WTC11 (cell line): ENCODE measurements at regions not wholly inside any gene's neighbourhood (a gene's known extent, or its start where the extent isn't known, plus 50 kb on each side); places are given as distances from the start of the nearest gene placed in this dataset.

Source experiments
- ATAC-seq: fragments of 200-7000 bp; cut with Tn5 transposase; 2 replicates; pipeline ENCODE4 v1.10.0; 2021; ENCODE audit warnings: mild to moderate bottlenecking, moderate library complexity
- CTCF ChIA-PET: fragments of 300-600 bp; sonication (Branson Sonifier 250); formaldehyde crosslinking; loops from one replicate; lab custom pipeline; 2021; ENCODE audit warnings: antibody characterized with exemption; lab: Charles Lee
- POLR2A ChIA-PET: fragments of 350-600 bp; sonication (Branson Sonifier 250); formaldehyde crosslinking; loops from one replicate; lab custom pipeline; 2021; ENCODE audit warnings: antibody characterized with exemption; lab: Charles Lee
- DNase-seq: peaks from one replicate; pipeline ENCODE4 v3.0.0; 2021; ENCODE audit warnings: low spot score
- H3K27ac Mint-ChIP-seq: 2 replicates; pipeline ENCODE4 v1.8.0; 2021; ENCODE audit warnings: mixed read lengths
- H3K27me3 Mint-ChIP-seq: 2 replicates; pipeline ENCODE4 v1.8.0; 2021; ENCODE audit warnings: low read depth, mild to moderate bottlenecking, moderate library complexity, mixed read lengths
- H3K36me3 Mint-ChIP-seq: 2 replicates; pipeline ENCODE4 v1.8.0; 2021; ENCODE audit warnings: mixed read lengths
- H3K4me1 Mint-ChIP-seq: 2 replicates; pipeline ENCODE4 v1.8.0; 2022; ENCODE audit warnings: mixed read lengths
- H3K4me3 Mint-ChIP-seq: 2 replicates; pipeline ENCODE4 v1.8.0; 2021; ENCODE audit warnings: mild to moderate bottlenecking, moderate library complexity, mixed read lengths
- H3K9me3 Mint-ChIP-seq: 2 replicates; pipeline ENCODE4 v1.8.0; 2021; ENCODE audit warnings: mixed read lengths
- ATF3 ChIP-seq: sonication (generic); formaldehyde crosslinking; conservative IDR thresholded peaks from 2 replicates; pipeline ENCODE4 v1.8.1; 2022; ENCODE audit warnings: mild to moderate bottlenecking, missing genetic modification reagents
- ATF6 ChIP-seq: sonication (generic); formaldehyde crosslinking; IDR thresholded peaks from 2 replicates; pipeline ENCODE4 v1.8.1; 2023; ENCODE audit warnings: mild to moderate bottlenecking, missing genetic modification reagents
- CBFB ChIP-seq: sonication (generic); formaldehyde crosslinking; IDR thresholded peaks from 2 replicates; pipeline ENCODE4 v1.8.1; 2022; ENCODE audit warnings: mild to moderate bottlenecking, low read depth, missing genetic modification reagents
- CREB1 ChIP-seq: sonication (generic); formaldehyde crosslinking; IDR thresholded peaks from 2 replicates; pipeline ENCODE4 v1.8.0; 2023; ENCODE audit warnings: mild to moderate bottlenecking, missing genetic modification reagents
- ELF4 ChIP-seq: sonication (generic); formaldehyde crosslinking; IDR thresholded peaks from 2 replicates; pipeline ENCODE4 v1.8.1; 2022; ENCODE audit warnings: low read depth, mild to moderate bottlenecking, moderate library complexity, missing genetic modification reagents
- FOXJ3 ChIP-seq: sonication (generic); formaldehyde crosslinking; IDR thresholded peaks from 2 replicates; pipeline ENCODE4 v1.9.0; 2021; ENCODE audit warnings: missing genetic modification reagents, mild to moderate bottlenecking, borderline replicate concordance
- FOXK1 ChIP-seq: sonication (generic); formaldehyde crosslinking; IDR thresholded peaks from 2 replicates; pipeline ENCODE4 v1.8.0; 2022; ENCODE audit warnings: mild to moderate bottlenecking, moderate library complexity, missing genetic modification reagents
- FOXP1 ChIP-seq: sonication (generic); formaldehyde crosslinking; IDR thresholded peaks from 2 replicates; pipeline ENCODE4 v1.8.0; 2022; ENCODE audit warnings: missing genetic modification reagents, mild to moderate bottlenecking, moderate library complexity, borderline replicate concordance
- GRHL2 ChIP-seq: fragments of 250-450 bp; sonication (Bioruptor Pico); IDR thresholded peaks from 2 replicates; pipeline ENCODE4 v1.8.0; 2022; ENCODE audit warnings: mild to moderate bottlenecking, moderate library complexity; ENCODE audit not compliant: insufficient replicate concordance, severe bottlenecking
- HMGA2 ChIP-seq: fragments of 250-450 bp; sonication (Bioruptor Pico); IDR thresholded peaks from 2 replicates; pipeline ENCODE4 v1.4.0; 2021; ENCODE audit warnings: mild to moderate bottlenecking, moderate library complexity
- HMGXB4 ChIP-seq: sonication (generic); formaldehyde crosslinking; IDR thresholded peaks from 2 replicates; pipeline ENCODE4 v1.8.1; 2023; ENCODE audit warnings: mild to moderate bottlenecking, moderate library complexity, missing genetic modification reagents
- JAZF1 ChIP-seq: fragments of 250-450 bp; sonication (Bioruptor Pico); IDR thresholded peaks from 2 replicates; pipeline ENCODE4 v1.9.0; 2021; ENCODE audit warnings: moderate library complexity, mild to moderate bottlenecking, inconsistent platforms
- MYBL2 ChIP-seq: sonication (generic); formaldehyde crosslinking; IDR thresholded peaks from 2 replicates; pipeline ENCODE4 v1.8.1; 2023; ENCODE audit warnings: mild to moderate bottlenecking, moderate library complexity, missing genetic modification reagents
- RELA ChIP-seq: sonication (generic); formaldehyde crosslinking; IDR thresholded peaks from 2 replicates; pipeline ENCODE4 v1.8.1; 2022; ENCODE audit warnings: missing genetic modification reagents, mild to moderate bottlenecking, borderline replicate concordance
- SMAD4 ChIP-seq: sonication (generic); formaldehyde crosslinking; IDR thresholded peaks from 2 replicates; pipeline ENCODE4 v1.8.0; 2022; ENCODE audit warnings: mild to moderate bottlenecking, missing genetic modification reagents
- TEAD1 ChIP-seq: sonication (generic); formaldehyde crosslinking; IDR thresholded peaks from 2 replicates; pipeline ENCODE4 v1.8.0; 2022; ENCODE audit warnings: mild to moderate bottlenecking, missing genetic modification reagents
- TEAD4 ChIP-seq: sonication (generic); formaldehyde crosslinking; IDR thresholded peaks from 2 replicates; pipeline ENCODE4 v1.8.0; 2022; ENCODE audit warnings: mild to moderate bottlenecking, missing genetic modification reagents
- ZBTB21 ChIP-seq: sonication (generic); formaldehyde crosslinking; IDR thresholded peaks from 2 replicates; pipeline ENCODE4 v1.8.1; 2023; ENCODE audit warnings: mild to moderate bottlenecking, missing genetic modification reagents, borderline replicate concordance
- ZNF219 ChIP-seq: sonication (generic); formaldehyde crosslinking; IDR thresholded peaks from 2 replicates; pipeline ENCODE4 v1.8.0; 2023; ENCODE audit warnings: missing genetic modification reagents, mild to moderate bottlenecking, borderline replicate concordance
- ZNF232 ChIP-seq: sonication (generic); formaldehyde crosslinking; IDR thresholded peaks from 2 replicates; pipeline ENCODE4 v1.8.0; 2022; ENCODE audit warnings: mild to moderate bottlenecking, missing genetic modification reagents
- ZNF396 ChIP-seq: fragments of 250-450 bp; sonication (Bioruptor Pico); IDR thresholded peaks from 2 replicates; pipeline ENCODE4 v1.8.0; 2021; ENCODE audit warnings: mild to moderate bottlenecking, moderate library complexity, borderline replicate concordance
- TF ChIP-seq, protein P1 (sequence below): sonication (generic); formaldehyde crosslinking; IDR thresholded peaks from 2 replicates; pipeline ENCODE4 v1.8.1; 2022; ENCODE audit warnings: low read depth, mild to moderate bottlenecking, moderate library complexity, missing genetic modification reagents, borderline replicate concordance

DNA sequence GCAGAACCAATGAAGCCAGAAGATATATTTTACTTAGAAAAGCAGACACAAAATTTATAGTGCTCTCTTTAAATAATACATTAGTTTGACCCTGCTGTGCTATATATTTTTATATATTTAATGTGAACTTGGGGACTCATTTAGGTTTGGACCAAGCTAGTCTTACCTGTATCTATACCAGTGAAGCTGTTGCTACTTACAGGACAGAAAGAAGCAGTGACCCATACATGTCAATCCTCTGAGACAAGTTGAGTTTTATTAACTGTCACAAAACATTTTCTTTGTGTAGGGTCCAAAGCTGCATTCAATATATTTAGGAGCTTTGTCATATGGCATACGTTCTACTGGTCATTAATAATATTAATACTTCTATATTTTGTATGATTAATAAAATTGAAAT, 327.7 kb upstream of the NUDT12 start:
- Mint-ChIP-seq H3K27me3 (no peaks in the 10 kb centered on the region), H3K4me1 (peaks cover 9% of the 10 kb centered on the region), H3K27ac (no peak overlapping the region), H3K36me3 (no peaks in the 10 kb centered on the region), H3K9me3 (no peaks in the 10 kb centered on the region), H3K4me3 (no peak overlapping the region)
- POLR2A ChIA-PET, result no interaction called here
- DNase-seq (no peak), ATAC-seq (no peak)
- no peak for TF ChIP-seq CBFB (CRISPR knock-in tag)
- TF ChIP-seq, protein P1, sequence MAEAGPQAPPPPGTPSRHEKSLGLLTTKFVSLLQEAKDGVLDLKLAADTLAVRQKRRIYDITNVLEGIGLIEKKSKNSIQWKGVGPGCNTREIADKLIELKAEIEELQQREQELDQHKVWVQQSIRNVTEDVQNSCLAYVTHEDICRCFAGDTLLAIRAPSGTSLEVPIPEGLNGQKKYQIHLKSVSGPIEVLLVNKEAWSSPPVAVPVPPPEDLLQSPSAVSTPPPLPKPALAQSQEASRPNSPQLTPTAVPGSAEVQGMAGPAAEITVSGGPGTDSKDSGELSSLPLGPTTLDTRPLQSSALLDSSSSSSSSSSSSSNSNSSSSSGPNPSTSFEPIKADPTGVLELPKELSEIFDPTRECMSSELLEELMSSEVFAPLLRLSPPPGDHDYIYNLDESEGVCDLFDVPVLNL (CRISPR knock-in tag), result no peak
- no peak for TF ChIP-seq HMGA2
- no peak for TF ChIP-seq ZNF396
- no peak for TF ChIP-seq FOXJ3 (CRISPR knock-in tag)
- TF ChIP-seq MYBL2 (CRISPR knock-in tag), result no peak
- TF ChIP-seq FOXK1 (CRISPR knock-in tag), result no peak
- no peak for TF ChIP-seq CREB1
- TF ChIP-seq ATF6 (CRISPR knock-in tag), result no peak
- no peak for TF ChIP-seq HMGXB4 (CRISPR knock-in tag)
- no peak for TF ChIP-seq ATF3 (CRISPR knock-in tag)
- no peak for TF ChIP-seq FOXP1
- no peak for TF ChIP-seq RELA (CRISPR knock-in tag)
- no peak for TF ChIP-seq ZNF219 (CRISPR knock-in tag)
- CTCF ChIA-PET, result interaction anchor here (1.2 kb wide), 1 partner anchor 308 kb away, joined by 3 read pairs; no protein-coding TSS in a partner anchor

- TF ChIP-seq SMAD4 (CRISPR knock-in tag) (no peak), ELF4 (CRISPR knock-in tag) (no peak), GRHL2 (CRISPR knock-in tag) (no peak), JAZF1 (no peak), ZBTB21 (CRISPR knock-in tag) (no peak), TEAD4 (CRISPR knock-in tag) (no peak), FOXP1 (no peak), TEAD1 (CRISPR knock-in tag) (no peak), ZNF232 (CRISPR knock-in tag) (no peak)
- H3K9me3 Mint-ChIP-seq, result no peaks in the 10 kb centered on the region
- no peak overlapping the region for H3K4me3 Mint-ChIP-seq
- no peaks in the 10 kb centered on the region for H3K36me3 Mint-ChIP-seq
- no peak overlapping the region for H3K27ac Mint-ChIP-seq
- no peak for DNase-seq
- ChIA-PET POLR2A (no interaction called here), CTCF (interaction anchor here (1.2 kb wide), 1 partner anchor 307 kb away, joined by 3 read pairs; no protein-coding TSS in a partner anchor)
- ATAC-seq, result no peak
- no peaks in the 10 kb centered on the region for H3K27me3 Mint-ChIP-seq
- peaks cover 5% of the 10 kb centered on the region for H3K4me1 Mint-ChIP-seq
Observed at GRCh38 chr5:103889500-103890209, 327.1 kb upstream of the NUDT12 start.
